SH-SY5Y (cell line): ENCODE measurements at regions not wholly inside any gene's neighbourhood (a gene's known extent, or its start where the extent isn't known, plus 50 kb on each side); places are given as distances from the start of the nearest gene placed in this dataset.
A peak's percentile ranks its signal among the peaks of the same experiment; 100 is the strongest.

ENCODE experiments used
- GATA2 ChIP-seq: IDR thresholded peaks from 2 replicates; pipeline ENCODE4 v1.6.1; 2011; ENCODE audit warnings: mild to moderate bottlenecking, low read depth, low read length
- GATA3 ChIP-seq: IDR thresholded peaks from 2 replicates; pipeline ENCODE4 v1.6.1; 2011; ENCODE audit warnings: low read depth, mild to moderate bottlenecking, low read length, moderate library complexity

- TF ChIP-seq GATA2, result no peak
- no peak for TF ChIP-seq GATA3
Observed at GRCh38 chr18:47604021-47604420, 326.4 kb downstream of the SMAD2 start.

- TF ChIP-seq GATA3 (no peak), GATA2 (no peak)
Observed at GRCh38 chr18:47603158-47603557, 327.3 kb downstream of the SMAD2 start.

DNA sequence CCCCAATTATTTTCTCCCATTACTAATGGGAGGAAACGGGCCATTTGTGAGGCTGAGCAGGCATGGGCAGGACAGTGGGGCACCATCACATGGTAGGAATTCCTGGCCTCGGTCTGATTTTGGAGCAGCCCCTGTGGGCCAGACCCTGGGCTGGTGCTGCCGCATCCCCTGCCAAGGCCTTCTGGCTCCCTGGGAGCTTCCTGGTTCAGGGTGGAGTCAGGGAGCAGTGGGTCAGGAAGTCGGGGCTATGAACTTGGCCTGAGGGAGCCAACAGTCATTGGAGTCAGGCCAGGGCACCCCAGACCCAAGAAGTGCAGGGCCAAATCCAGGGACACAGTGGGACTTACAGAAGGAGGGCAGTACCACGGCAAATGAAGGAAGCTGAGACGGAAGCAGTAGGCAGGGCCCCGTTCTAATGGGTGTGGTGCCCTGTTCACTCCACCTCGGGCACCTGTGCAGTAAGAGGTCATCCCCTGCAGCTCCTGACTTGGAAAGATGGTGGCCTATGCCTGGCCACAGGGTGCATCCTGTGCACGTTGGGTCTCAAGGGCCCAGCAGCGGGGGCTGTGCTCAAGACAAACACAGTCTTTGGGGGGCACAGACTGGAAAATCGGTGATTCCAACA lies 328.1 kb downstream of the SMAD2 start:
- no peak for TF ChIP-seq GATA3
- TF ChIP-seq GATA2, result no peak

GRCh38 chr18:47601581-47602272 lies 328.7 kb downstream of the SMAD2 start:
- TF ChIP-seq GATA3 (no peak), GATA2 (no peak)

DNA sequence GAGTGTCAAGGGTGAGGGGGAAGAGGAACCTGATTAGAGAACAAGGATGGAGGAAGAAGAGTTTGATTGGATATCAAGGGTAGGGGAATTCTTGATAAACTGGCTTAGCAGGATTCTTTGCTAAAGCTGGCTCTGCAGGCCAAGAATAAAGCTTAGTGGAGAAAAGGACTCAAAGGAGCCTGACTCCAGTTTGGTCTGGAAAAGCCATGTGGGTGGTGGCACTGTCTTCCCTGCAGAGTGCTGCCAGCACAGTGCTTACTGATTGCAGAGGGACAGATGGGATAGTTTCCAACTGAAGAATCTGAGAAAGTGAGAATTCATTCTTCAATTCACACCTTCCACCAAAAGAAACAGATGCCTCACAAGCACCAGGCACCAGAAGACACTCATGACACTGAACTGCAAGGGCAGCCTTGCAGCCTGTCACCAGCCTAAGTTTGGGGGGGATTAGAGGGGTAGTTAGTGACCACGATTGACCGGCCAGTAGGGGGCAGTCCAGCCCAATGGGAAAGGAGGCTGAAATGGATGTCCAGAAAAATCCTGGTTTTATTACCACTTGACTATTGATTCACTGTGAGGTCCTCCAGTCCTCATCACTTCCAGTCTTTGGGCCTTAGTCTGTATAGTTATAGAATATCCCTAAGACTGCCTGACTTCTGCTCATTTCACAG lies 334.5 kb downstream of the SMAD2 start:
- no peak for TF ChIP-seq GATA3
- TF ChIP-seq GATA2, result no peak

- TF ChIP-seq GATA2 (0 out of 2 replicates have a peak, but pooled peaks have one; percentile 12), GATA3 (no peak)
Observed at GRCh38 chr18:47594621-47595086, 335.8 kb downstream of the SMAD2 start.

GRCh38 chr18:47593744-47594472 lies 336.6 kb downstream of the SMAD2 start:
- TF ChIP-seq GATA3 (no peak), GATA2 (no peak)

DNA sequence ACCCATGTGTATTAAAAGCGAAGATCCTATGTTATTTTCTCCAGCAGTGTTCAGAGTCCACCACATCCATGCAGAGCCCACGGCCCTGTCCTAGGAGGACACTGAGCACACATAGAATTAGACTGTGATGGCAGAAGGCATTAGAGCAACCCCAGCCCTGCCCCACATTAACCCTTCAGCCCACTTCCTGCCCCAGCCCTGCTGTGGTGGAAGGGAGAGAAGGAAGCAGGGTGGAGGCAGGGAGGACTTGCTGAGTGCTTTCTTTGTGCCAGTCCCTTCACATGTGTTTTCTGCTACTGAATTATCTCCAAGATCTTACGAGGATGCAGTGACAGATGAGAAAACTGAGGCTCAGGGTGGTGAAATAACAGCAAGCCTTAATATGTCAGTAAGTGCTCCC lies 339.0 kb downstream of the SMAD2 start:
- no peak for TF ChIP-seq GATA2
- TF ChIP-seq GATA3, result no peak

DNA sequence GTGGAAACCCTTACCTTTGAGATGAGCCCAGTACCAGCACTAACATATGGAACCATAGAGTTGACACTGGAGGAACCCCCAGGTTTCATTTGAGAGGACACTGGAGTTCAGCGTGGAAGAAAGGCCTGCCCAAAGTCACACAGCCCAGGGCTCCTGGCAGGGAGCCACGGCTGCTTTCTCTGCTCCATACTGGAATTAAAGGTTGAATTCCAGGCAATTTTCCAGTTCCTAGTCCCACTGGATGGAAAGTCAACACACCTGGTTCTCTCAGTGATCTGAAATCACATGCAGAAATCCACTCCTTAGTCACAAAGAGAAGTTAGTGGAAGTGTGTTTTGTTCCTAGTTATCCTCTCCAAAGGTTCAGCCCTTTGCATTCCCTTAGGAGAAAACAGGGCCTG lies 336.1 kb upstream of the SKOR2 start:
- TF ChIP-seq GATA3, result no peak
- no peak for TF ChIP-seq GATA2

DNA sequence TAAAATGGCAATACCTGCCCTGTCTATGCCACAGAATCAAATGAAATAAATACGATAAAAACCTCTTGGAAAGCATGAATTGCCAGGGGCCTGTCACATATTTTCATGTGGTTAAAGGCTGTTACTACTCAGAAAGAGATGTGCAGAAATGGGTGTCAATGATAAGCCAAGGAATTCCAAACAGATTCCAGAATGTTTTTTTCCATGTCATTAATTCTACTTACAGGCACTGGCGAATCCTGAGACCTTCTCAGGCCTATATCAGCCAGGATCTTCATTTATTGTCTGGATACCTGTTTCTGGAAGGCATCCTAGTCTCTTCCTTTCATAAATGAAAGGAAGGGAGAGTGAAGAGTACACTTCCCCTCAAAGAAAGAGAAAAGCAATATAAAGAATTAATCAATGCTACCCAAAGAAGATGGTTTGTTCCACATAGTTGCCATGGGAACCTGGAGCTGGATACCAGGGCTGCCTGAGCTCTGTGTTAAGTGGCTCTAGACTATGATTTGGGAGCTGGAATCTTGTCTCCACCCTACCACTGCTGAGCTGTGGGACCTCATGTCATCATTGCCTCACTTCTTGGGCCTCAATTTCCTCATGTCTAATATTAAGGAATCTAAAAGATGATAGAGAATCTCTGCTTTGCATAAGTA lies 335.1 kb upstream of the SKOR2 start:
- TF ChIP-seq GATA3, result no peak
- TF ChIP-seq GATA2, result no peak

- no peak for TF ChIP-seq GATA3
- TF ChIP-seq GATA2, result no peak
Observed at GRCh38 chr18:47585914-47586313, 334.5 kb upstream of the SKOR2 start.

- no peak for TF ChIP-seq GATA2
- TF ChIP-seq GATA3, result no peak
Observed at GRCh38 chr18:47585136-47585535, 333.7 kb upstream of the SKOR2 start.

- TF ChIP-seq GATA3 (no peak), GATA2 (no peak)
Observed at GRCh38 chr18:47582093-47582492, 330.6 kb upstream of the SKOR2 start.

DNA sequence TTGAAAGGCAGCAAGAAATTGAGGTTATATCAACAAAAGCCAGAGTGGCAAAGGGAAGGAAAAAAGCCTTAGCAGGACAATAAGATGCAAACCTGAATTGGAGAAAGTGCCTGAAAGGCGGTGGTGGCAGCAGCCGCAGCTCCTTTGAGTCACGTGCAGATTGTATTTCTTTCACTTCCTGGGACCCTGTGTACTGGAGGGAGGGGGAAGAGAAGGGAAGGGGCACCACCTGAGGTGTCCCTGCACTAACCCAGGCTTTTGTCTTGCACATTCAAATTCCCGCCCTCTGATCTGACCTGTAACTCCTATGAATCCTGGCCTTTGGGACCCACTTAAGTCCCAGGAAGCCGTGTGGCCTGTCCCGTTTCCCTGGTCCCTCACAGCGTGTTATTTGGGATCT lies 326.1 kb upstream of the SKOR2 start:
- no peak for TF ChIP-seq GATA3
- no peak for TF ChIP-seq GATA2

DNA sequence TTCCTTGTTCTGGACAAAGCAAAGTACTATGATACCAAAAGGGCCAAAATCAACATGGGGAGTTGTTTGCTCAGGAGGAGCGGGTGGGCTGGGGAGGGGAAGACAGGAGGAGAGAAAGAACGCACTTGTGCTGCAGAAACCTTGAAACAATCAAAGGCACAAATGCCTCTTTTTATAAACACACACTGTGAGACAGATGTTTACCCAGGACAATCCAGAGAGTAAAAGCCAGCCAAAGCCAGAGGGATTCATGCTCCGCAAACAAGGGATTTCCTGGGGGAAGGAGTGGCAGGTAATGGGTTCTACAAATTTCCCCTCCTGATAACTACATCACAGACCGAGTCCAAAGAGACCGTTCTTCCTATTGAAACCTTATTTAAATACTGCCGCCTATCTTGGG lies 323.5 kb upstream of the SKOR2 start:
- TF ChIP-seq GATA3 (no peak), GATA2 (no peak)
